GM21367 (cell line): ENCODE measurements at regions not wholly inside any gene's neighbourhood (a gene's known extent, or its start where the extent isn't known, plus 50 kb on each side); places are given as distances from the start of the nearest gene placed in this dataset.

Source experiments
- ATAC-seq: cut with Tn5 transposase; IDR thresholded peaks from one replicate; pipeline ENCODE4 v1.9.1; 2021; ENCODE audit not compliant: unreplicated experiment

DNA sequence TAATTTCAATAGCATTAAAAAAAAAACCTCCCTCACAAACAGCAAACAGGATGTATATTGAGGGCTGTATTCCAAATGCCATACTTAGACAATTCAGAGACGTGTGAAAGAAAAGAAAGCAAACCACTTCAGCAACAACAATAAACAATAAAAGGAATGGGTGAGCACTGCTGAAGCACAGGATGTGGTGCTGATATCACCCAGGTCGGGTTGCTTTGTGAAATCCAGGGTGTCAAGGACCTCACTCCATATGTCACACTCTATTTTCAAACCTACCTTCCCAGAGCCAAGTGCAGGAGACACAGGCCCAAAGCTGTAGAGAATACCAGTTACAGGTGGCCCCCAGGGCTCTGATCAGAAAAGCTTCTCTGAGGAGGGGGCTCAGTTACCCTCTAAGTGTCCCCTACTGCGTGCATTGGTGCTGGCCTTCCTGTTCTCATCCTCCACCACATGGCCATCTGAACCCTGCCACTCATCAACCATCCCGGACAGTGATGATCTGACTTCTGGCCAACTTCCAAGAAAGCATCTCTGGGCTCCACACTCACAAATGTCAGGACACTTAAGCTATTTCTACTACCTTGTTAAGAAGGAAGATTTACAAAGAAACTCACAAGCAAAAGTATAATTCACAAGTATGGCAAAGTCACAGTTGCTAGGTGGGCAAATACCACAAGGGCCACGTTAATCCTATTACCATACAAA lies 363.0 kb downstream of the SS18 start:
- ATAC-seq, result no peak

DNA sequence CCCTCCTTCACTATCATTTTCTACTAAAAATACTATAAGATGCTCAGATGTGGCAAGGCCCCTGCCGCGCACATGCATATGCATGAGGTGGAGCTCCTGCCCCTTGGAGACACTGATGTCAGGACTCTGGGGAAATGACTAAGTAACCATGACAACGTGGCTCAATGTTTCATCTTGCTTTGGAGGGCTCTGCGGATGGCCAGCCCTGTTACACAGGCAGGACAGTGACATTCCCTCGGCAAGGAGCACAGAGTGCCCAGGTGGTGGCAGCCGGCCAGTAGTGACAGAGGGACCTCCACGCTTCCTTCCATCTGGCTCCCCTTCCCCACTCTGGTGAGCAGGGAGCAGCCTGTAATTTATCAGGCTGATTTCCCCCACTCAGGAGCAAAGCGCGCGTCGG lies 364.1 kb downstream of the SS18 start:
- ATAC-seq, result no peak

DNA sequence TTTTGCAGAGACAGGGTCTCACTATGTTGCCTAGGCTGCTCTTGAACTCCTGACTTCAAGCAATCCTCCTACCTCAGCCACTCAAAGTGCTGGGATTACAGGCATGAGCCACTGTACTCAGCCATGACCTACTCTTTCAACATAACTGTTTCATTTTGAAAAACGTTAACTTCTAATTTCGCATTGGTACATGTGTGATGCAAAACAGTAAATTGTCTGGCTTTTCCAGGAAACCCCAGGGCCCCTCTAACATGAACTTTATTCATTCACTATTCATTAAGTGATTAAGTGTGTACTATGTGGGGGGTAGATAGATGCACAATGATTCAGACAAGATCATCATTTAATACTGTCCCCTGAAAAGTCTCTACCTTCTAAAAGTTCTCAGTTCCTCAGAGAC lies 364.9 kb downstream of the SS18 start:
- ATAC-seq, result no peak

- no peak for ATAC-seq
Observed at GRCh38 chr18:25724997-25725396, 365.4 kb downstream of the SS18 start.

- no peak for ATAC-seq
Observed at GRCh38 chr18:25724121-25724520, 366.3 kb downstream of the SS18 start.

- no peak for ATAC-seq
Observed at GRCh38 chr18:25713103-25713502, 361.1 kb upstream of the ZNF521 start.

GRCh38 chr18:25710981-25711380 lies 359.0 kb upstream of the ZNF521 start:
- no peak for ATAC-seq

DNA sequence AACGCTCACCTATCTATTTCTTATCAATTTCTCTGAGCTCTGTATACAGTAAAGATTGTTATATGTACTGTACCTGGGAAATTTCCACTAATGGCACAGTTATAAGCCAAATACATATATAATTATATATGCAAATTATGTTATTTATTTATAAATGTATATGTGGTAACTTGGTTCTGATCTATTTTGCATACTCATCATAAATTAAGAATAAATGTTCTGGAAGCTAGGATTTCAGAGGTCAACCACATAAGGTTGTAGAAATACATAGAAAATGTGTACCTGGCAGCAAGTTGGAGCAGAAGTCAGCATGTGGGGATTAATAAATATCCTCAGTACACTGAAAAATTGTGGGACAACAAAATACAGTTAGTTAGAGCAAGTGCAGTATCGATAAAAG lies 353.7 kb upstream of the ZNF521 start:
- ATAC-seq, result no peak

GRCh38 chr18:25704494-25704893 lies 352.5 kb upstream of the ZNF521 start:
- no peak for ATAC-seq

DNA sequence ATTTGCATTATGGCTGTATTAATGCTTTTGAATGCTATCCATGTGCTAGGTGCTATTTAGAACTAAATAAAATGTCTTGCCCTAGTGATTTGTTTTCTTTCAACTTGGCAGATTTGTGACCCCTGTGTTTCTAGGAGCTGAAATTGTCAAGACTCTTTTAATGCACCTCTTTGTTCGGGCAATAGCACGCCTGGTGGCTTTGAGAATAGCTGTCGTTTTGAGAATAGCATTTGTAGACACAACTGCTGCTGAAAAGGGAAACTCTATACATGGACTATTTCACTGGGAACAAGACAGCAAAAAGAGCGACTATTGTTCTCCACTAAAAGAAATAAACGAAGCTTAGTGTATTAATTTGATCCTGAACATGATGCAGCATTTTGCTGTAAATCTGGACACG lies 352.1 kb upstream of the ZNF521 start:
- no peak for ATAC-seq

- ATAC-seq, result no peak
Observed at GRCh38 chr18:25701821-25702220, 349.9 kb upstream of the ZNF521 start.

DNA sequence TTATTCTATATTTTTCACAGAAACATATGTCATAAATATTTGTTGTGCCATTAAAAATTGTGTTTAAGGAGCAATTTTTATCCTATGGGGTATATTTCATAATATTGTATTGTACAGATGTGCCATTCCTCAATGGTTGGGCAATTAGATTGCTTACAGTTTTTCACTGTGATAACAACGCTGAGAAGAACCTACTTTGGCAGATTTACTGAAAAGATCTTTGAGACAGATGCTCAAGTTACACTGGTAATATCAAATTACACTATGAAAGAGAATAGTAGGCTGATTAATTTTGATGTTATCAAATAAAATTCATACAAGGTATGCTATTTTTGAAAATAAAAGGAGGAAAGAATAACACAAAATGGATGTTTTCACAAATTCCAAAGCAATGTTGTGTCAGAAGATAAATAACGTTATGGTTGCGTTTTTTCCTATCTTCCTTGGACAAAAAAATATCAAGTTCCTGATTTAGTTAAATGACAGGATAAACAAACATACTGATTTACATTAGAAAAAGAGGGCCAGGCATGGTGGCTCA lies 335.1 kb upstream of the ZNF521 start:
- ATAC-seq, result no peak

DNA sequence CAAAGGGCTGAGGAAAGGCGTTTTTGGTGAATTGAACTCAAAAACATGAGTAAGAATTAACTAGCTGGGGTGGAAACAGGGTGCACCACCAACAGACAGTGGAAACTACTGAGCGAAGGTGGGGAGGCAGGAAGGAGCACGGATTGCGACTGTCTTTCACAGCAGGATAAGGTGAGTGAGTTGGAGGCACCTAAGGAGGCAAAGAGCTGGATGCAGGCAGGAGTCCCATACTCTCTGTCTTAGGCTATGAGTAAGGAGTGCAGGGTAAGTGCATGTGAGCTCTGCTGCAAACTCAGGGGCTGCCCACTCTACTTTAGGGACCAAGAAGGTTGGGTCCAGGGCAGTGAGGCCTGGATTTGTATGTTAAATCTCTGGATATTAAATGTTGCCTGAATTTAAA lies 333.1 kb upstream of the ZNF521 start:
- ATAC-seq, result no peak

DNA sequence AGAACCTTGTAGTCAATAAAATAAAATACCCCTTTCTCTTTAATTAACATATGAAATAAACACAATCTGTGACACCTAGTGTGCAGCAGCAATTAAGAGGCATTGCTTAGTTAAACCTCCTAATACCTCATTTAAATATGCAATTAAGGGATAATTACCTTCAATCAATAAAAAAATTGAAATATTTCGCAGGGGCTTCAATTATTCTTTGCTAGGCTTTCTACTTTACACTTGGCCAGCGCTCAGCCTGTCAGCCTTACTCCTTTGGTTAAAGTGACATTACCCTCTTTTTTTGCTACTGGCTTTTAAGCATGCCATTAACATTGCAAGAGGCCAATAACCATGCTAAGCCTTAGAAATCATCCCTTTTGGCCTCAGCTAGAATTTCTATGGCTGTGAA lies 327.5 kb upstream of the ZNF521 start:
- no peak for ATAC-seq

DNA sequence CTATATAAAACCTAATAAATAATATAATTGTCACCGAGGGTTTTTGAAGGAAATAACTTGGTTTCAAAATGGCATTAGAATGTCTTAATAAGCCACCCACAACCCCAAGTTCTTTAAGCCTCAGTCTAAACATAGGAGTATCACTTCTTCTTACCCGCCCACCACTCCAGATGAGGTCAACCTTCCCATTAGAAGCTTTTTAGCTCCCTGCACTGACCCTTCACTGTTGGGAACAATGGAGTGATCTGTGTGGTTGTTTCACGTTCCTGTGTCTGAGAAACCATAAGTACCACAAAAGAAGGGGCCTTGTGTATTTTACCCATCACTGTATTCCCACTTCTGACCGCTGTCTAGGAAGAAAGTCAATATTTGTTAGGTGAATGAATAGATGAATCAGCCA lies 326.3 kb upstream of the ZNF521 start:
- ATAC-seq, result no peak

- ATAC-seq, result no peak
Observed at GRCh38 chr18:25675123-25675850, 323.3 kb upstream of the ZNF521 start.

- no peak for ATAC-seq
Observed at GRCh38 chr18:25674183-25674582, 322.2 kb upstream of the ZNF521 start.

GRCh38 chr18:25672490-25672889 lies 320.5 kb upstream of the ZNF521 start:
- ATAC-seq, result no peak

- ATAC-seq, result no peak
Observed at GRCh38 chr18:25669741-25670140, 317.8 kb upstream of the ZNF521 start.

DNA sequence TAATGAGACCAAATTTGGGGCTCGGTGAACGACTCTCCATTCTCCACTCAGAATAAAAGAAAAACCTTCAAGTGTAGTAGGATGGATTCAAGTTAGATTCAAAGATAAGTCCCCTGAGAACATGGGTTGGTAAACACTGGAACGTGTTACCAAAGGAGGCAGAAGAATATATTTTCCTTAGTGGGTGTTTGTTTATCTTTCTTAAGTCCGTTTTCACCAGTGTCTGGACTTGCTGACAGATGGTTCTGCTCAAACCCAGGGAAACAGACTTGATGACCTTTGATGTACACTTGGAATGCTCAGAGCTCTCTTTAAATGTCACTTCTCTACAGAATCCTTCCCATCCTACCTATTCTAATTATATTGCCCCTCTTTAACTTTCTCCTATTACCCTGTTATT lies 310.3 kb upstream of the ZNF521 start:
- ATAC-seq, result no peak

DNA sequence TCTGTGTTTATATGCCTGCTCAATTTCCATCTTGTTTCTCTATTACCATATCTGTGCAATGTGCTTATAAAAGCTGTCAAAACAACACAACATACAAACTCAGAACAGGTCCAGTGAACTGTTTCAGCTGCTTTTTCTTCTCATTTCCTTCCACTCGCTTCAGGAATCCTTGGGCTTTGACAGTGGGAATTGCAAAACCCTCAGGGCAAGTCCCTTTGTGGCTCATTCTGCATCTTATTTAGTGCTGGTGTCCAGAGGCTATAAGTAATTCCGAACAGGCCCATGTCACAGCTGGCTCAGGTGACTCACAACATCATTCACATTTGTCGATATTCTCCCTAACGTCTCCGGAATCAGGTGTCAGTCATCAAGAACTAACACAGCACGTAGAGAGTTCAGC lies 309.9 kb upstream of the ZNF521 start:
- ATAC-seq, result no peak

GRCh38 chr18:25659541-25659940 lies 307.6 kb upstream of the ZNF521 start:
- ATAC-seq, result no peak

DNA sequence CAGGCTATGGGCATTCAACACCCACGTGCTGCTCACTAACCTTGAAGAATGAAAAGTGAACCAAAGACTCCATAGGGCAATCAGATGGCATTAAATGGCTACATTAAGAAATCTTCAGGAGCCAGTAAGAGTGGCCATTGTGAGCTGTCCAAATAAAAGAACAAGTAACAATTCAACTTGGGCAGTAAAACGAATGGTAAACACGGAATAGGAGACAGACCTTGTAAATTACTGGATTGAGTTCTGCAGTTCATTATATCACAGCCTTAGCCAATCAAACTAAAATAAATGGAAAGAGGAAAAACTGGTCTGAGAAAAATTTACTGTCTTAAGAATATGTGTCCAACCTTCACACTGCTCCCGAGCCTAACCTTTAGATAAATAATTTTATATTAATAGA lies 306.5 kb upstream of the ZNF521 start:
- ATAC-seq, result no peak
